ENCODE measurements at regions not wholly inside any gene's neighbourhood (a gene's known extent, or its start where the extent isn't known, plus 50 kb on each side); places are given as distances from the start of the nearest gene placed in this dataset.

GRCh38 chr4:180217070-180217469 is 2026.1 kb upstream of the TENM3 start:
- no peak overlapping the region for H3K4me3 ChIP-seq (ENCODE audit: low read depth, low read length)
- TF ChIP-seq CTCF (IDR thresholded peaks at IDR 0.05; ENCODE audit: insufficient read depth, low read length) = no peak
- no peak for DNase-seq (ENCODE audit: low read depth)

- no peak overlapping the region for H3K4me3 ChIP-seq (ENCODE audit: low read depth, low read length)
- TF ChIP-seq CTCF (IDR thresholded peaks at IDR 0.05; ENCODE audit: insufficient read depth, low read length) = no peak
- DNase-seq (ENCODE audit: low read depth) = no peak
Observed at GRCh38 chr4:180219080-180219479, 2024.1 kb upstream of the TENM3 start.

GRCh38 chr4:180225977-180226376 is 2017.2 kb upstream of the TENM3 start:
- H3K4me3 ChIP-seq (ENCODE audit: low read depth, low read length) = no peak overlapping the region

GRCh38 chr4:180234730-180235129 is 2008.5 kb upstream of the TENM3 start:
- no peak overlapping the region for H3K4me3 ChIP-seq (ENCODE audit: low read depth, low read length)
- TF ChIP-seq CTCF (IDR thresholded peaks at IDR 0.05; ENCODE audit: insufficient read depth, low read length) = no peak
- no peak for DNase-seq (ENCODE audit: low read depth)

More at GRCh38 chr4:180225977-180226376, 2017.2 kb upstream of the TENM3 start:
- no peak for TF ChIP-seq CTCF (IDR thresholded peaks at IDR 0.05; ENCODE audit: insufficient read depth, low read length)
- DNase-seq (ENCODE audit: low read depth) = no peak

- TF ChIP-seq CTCF (IDR thresholded peaks at IDR 0.05; ENCODE audit: insufficient read depth, low read length) = no peak
- H3K4me3 ChIP-seq (ENCODE audit: low read depth, low read length) = no peak overlapping the region
- no peak for DNase-seq (ENCODE audit: low read depth)
Observed at GRCh38 chr4:180240670-180241069, 2002.5 kb upstream of the TENM3 start.

GRCh38 chr4:180253419-180253818 is 1989.8 kb upstream of the TENM3 start:
- H3K4me3 ChIP-seq (ENCODE audit: low read depth, low read length) = no peak overlapping the region
- no peak for DNase-seq (ENCODE audit: low read depth)
- no peak for TF ChIP-seq CTCF (IDR thresholded peaks at IDR 0.05; ENCODE audit: insufficient read depth, low read length)

GRCh38 chr4:180261346-180261745 is 1981.9 kb upstream of the TENM3 start:
- TF ChIP-seq CTCF (IDR thresholded peaks at IDR 0.05; ENCODE audit: insufficient read depth, low read length) = no peak
- H3K4me3 ChIP-seq (ENCODE audit: low read depth, low read length) = no peak overlapping the region
- DNase-seq (ENCODE audit: low read depth) = no peak
